ENCODE measurements at regions not wholly inside any gene's neighbourhood (a gene's known extent, or its start where the extent isn't known, plus 50 kb on each side); places are given as distances from the start of the nearest gene placed in this dataset.

- Mint-ChIP-seq H3K27me3 (ENCODE audit: insufficient read depth, unreplicated experiment) (peaks cover 86% of the 10 kb centered on the region), H3K9me3 (ENCODE audit: unreplicated experiment) (no peaks in the 10 kb centered on the region), H3K4me1 (ENCODE audit: insufficient read depth, unreplicated experiment) (no peaks in the 10 kb centered on the region), H3K4me3 (ENCODE audit: unreplicated experiment) (no peak overlapping the region), H3K27ac (ENCODE audit: low read depth, unreplicated experiment) (no peak overlapping the region), H3K36me3 (ENCODE audit: insufficient read depth, unreplicated experiment) (no peaks in the 10 kb centered on the region)
- intact Hi-C loops (cut with micrococcal nuclease): no loop called here
- TF ChIP-seq CTCF (IDR thresholded peaks at IDR 0.05; ENCODE audit: unreplicated experiment): no peak
- POLR2A ChIA-PET: no interaction called here
- CTCF ChIA-PET: no interaction called here
- no peak for DNase-seq (ENCODE audit: unreplicated experiment)
- no TSS peak for BruUV-seq (replicated peaks)
Measured at GRCh38 chr20:2047456-2048092, 53.7 kb upstream of the PDYN start.

GRCh38 chr20:2045101-2045500 is 51.2 kb upstream of the PDYN start:
- TF ChIP-seq CTCF (IDR thresholded peaks at IDR 0.05; ENCODE audit: unreplicated experiment): no peak
- H3K4me1 Mint-ChIP-seq (ENCODE audit: insufficient read depth, unreplicated experiment): no peaks in the 10 kb centered on the region
- BruUV-seq (replicated peaks): no TSS peak
- H3K9me3 Mint-ChIP-seq (ENCODE audit: unreplicated experiment): no peaks in the 10 kb centered on the region
- H3K27me3 Mint-ChIP-seq (ENCODE audit: insufficient read depth, unreplicated experiment): peaks cover 66% of the 10 kb centered on the region
- H3K36me3 Mint-ChIP-seq (ENCODE audit: insufficient read depth, unreplicated experiment): no peaks in the 10 kb centered on the region
- ChIA-PET POLR2A (interaction anchor here (1.5 kb wide), 1 partner anchor 19 kb away, joined by 3 read pairs; no protein-coding TSS in a partner anchor), CTCF (interaction anchor here (0.6 to 1.5 kb wide), 3 partner anchors 9 to 38 kb away, joined by 3 to 5 read pairs (median 4); no protein-coding TSS in a partner anchor)
- DNase-seq (ENCODE audit: unreplicated experiment): no peak
- H3K4me3 Mint-ChIP-seq (ENCODE audit: unreplicated experiment): no peak overlapping the region
- H3K27ac Mint-ChIP-seq (ENCODE audit: low read depth, unreplicated experiment): no peak overlapping the region
- intact Hi-C loops (cut with micrococcal nuclease): no loop called here
